ENCODE measurements at regions not wholly inside any gene's neighbourhood (a gene's known extent, or its start where the extent isn't known, plus 50 kb on each side); places are given as distances from the start of the nearest gene placed in this dataset.
A peak's percentile ranks its signal among the peaks of the same experiment; 100 is the strongest.

DNA sequence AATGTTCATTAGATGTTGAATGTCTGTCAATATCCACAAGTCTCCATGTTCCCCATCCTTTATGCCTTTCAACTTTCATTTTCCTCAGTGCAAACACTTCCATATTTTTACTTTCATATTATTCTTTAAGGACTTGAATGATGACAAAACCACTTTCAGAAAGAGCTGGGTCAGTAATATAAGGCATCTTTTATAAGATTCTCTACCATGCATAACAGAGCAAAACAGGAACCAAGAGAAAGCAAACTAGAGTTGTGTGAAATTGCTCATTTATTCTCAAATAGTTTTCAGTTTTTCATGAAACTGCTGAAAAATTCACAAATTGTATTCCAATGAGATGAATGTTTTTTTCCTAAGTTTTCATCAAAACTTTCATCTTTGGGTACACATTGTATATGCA, 1247.6 kb downstream of the PCDH17 start:
- H3K79me2 ChIP-seq (ENCODE audit: insufficient read depth, low read length) = no peaks in the 10 kb centered on the region
- H3K9ac ChIP-seq (ENCODE audit: low read depth, low read length, poor library complexity, severe bottlenecking) = no peak overlapping the region
- H4K20me1 ChIP-seq (ENCODE audit: insufficient read depth, low read length, poor library complexity, severe bottlenecking) = no peaks in the 10 kb centered on the region
- no peak overlapping the region for H3K4me2 ChIP-seq (ENCODE audit: low read depth, low read length, poor library complexity, severe bottlenecking)
- TF ChIP-seq EZH2phosphoT487 (IDR thresholded peaks at IDR 0.05; ENCODE audit: borderline replicate concordance) = no peak
- TF ChIP-seq, protein P1, sequence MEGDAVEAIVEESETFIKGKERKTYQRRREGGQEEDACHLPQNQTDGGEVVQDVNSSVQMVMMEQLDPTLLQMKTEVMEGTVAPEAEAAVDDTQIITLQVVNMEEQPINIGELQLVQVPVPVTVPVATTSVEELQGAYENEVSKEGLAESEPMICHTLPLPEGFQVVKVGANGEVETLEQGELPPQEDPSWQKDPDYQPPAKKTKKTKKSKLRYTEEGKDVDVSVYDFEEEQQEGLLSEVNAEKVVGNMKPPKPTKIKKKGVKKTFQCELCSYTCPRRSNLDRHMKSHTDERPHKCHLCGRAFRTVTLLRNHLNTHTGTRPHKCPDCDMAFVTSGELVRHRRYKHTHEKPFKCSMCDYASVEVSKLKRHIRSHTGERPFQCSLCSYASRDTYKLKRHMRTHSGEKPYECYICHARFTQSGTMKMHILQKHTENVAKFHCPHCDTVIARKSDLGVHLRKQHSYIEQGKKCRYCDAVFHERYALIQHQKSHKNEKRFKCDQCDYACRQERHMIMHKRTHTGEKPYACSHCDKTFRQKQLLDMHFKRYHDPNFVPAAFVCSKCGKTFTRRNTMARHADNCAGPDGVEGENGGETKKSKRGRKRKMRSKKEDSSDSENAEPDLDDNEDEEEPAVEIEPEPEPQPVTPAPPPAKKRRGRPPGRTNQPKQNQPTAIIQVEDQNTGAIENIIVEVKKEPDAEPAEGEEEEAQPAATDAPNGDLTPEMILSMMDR (conservative IDR thresholded peaks at IDR 0.05; ENCODE audit: low read length) = no peak
- no peaks in the 10 kb centered on the region for H3K9me2 ChIP-seq (replicated peaks; ENCODE audit: low read depth, low read length)
- H3K9me3 ChIP-seq (ENCODE audit: insufficient read depth, low read depth, low read length) = no peaks in the 10 kb centered on the region
- no peaks in the 10 kb centered on the region for H3F3A ChIP-seq (ENCODE audit: low read depth)
- no peaks in the 10 kb centered on the region for H3K27me3 ChIP-seq (ENCODE audit: insufficient read depth, low read length, poor library complexity, severe bottlenecking)
- peaks cover 6% of the 10 kb centered on the region for H3K4me1 ChIP-seq (ENCODE audit: insufficient read depth, low read length, poor library complexity, severe bottlenecking)
- no peak overlapping the region for H3K4me3 ChIP-seq (ENCODE audit: low read length, poor library complexity, severe bottlenecking)
- H2AFZ ChIP-seq (ENCODE audit: low read length) = peak overlapping the region; percentile 53; the same call in 1 of the 2 replicates
- H3K36me3 ChIP-seq (ENCODE audit: insufficient read depth, low read length) = no peaks in the 10 kb centered on the region

DNA sequence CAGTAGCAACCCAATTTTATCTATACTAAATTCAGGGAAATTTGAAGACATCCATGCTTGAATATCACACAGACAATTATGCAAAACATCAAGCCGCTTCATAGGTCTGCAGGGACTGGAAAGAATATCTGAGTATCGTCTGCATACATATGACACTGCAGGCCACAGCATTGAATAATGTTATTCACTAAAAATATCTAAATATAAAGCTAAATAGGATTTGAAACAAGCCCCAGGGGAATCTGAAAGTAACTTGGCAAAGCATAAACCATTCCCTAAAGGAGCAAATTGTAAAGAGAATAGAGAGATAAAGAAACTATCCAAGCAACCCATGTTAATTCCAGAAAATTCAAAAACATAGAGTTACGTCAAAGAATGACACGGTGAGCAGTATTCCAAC, 1251.0 kb downstream of the PCDH17 start:
- no peaks in the 10 kb centered on the region for H3F3A ChIP-seq (ENCODE audit: low read depth)
- H3K4me2 ChIP-seq (ENCODE audit: low read depth, low read length, poor library complexity, severe bottlenecking) = no peak overlapping the region
- no peaks in the 10 kb centered on the region for H3K9me2 ChIP-seq (replicated peaks; ENCODE audit: low read depth, low read length)
- H3K9me3 ChIP-seq (ENCODE audit: insufficient read depth, low read depth, low read length) = no peaks in the 10 kb centered on the region
- H2AFZ ChIP-seq (ENCODE audit: low read length) = no peak overlapping the region
- H3K9ac ChIP-seq (ENCODE audit: low read depth, low read length, poor library complexity, severe bottlenecking) = no peak overlapping the region
- H3K36me3 ChIP-seq (ENCODE audit: insufficient read depth, low read length) = no peaks in the 10 kb centered on the region
- TF ChIP-seq EZH2phosphoT487 (IDR thresholded peaks at IDR 0.05; ENCODE audit: borderline replicate concordance) = no peak
- TF ChIP-seq, protein P1 (conservative IDR thresholded peaks at IDR 0.05; ENCODE audit: low read length) = no peak
- H3K4me3 ChIP-seq (ENCODE audit: low read length, poor library complexity, severe bottlenecking) = no peak overlapping the region
- no peaks in the 10 kb centered on the region for H3K4me1 ChIP-seq (ENCODE audit: insufficient read depth, low read length, poor library complexity, severe bottlenecking)
- H3K27me3 ChIP-seq (ENCODE audit: insufficient read depth, low read length, poor library complexity, severe bottlenecking) = no peaks in the 10 kb centered on the region
- H3K79me2 ChIP-seq (ENCODE audit: insufficient read depth, low read length) = no peaks in the 10 kb centered on the region
- no peaks in the 10 kb centered on the region for H4K20me1 ChIP-seq (ENCODE audit: insufficient read depth, low read length, poor library complexity, severe bottlenecking)

DNA sequence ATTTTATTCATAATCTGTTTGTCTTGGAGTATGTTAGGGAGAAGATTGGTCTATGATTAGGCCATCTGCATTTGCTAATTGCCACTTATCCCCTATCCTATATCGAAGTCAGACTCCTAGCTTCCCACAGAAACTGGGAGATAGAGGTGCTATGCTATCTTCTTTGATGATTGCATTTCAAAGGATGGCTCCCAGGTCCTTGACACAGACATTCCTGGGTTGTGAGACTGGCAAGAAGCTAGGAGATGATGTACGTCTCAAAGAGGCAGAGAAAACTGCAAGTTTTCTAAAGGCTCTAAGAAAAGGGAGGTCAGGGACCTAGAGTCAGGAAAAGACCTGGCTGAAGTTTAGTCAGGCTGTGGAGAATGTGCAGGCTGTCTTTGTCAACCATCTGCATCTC, 1251.9 kb downstream of the PCDH17 start:
- no peaks in the 10 kb centered on the region for H3K4me1 ChIP-seq (ENCODE audit: insufficient read depth, low read length, poor library complexity, severe bottlenecking)
- H4K20me1 ChIP-seq (ENCODE audit: insufficient read depth, low read length, poor library complexity, severe bottlenecking) = no peaks in the 10 kb centered on the region
- no peaks in the 10 kb centered on the region for H3K36me3 ChIP-seq (ENCODE audit: insufficient read depth, low read length)
- TF ChIP-seq, protein P1 (conservative IDR thresholded peaks at IDR 0.05; ENCODE audit: low read length) = no peak
- TF ChIP-seq EZH2phosphoT487 (IDR thresholded peaks at IDR 0.05; ENCODE audit: borderline replicate concordance) = no peak
- H3K79me2 ChIP-seq (ENCODE audit: insufficient read depth, low read length) = no peaks in the 10 kb centered on the region
- no peak overlapping the region for H3K4me2 ChIP-seq (ENCODE audit: low read depth, low read length, poor library complexity, severe bottlenecking)
- H2AFZ ChIP-seq (ENCODE audit: low read length) = no peak overlapping the region
- H3K27me3 ChIP-seq (ENCODE audit: insufficient read depth, low read length, poor library complexity, severe bottlenecking) = no peaks in the 10 kb centered on the region
- no peak overlapping the region for H3K4me3 ChIP-seq (ENCODE audit: low read length, poor library complexity, severe bottlenecking)
- no peaks in the 10 kb centered on the region for H3K9me2 ChIP-seq (replicated peaks; ENCODE audit: low read depth, low read length)
- H3K9ac ChIP-seq (ENCODE audit: low read depth, low read length, poor library complexity, severe bottlenecking) = no peak overlapping the region
- H3F3A ChIP-seq (ENCODE audit: low read depth) = no peaks in the 10 kb centered on the region
- H3K9me3 ChIP-seq (ENCODE audit: insufficient read depth, low read depth, low read length) = no peaks in the 10 kb centered on the region
